ENCODE measurements at regions not wholly inside any gene's neighbourhood (a gene's known extent, or its start where the extent isn't known, plus 50 kb on each side); places are given as distances from the start of the nearest gene placed in this dataset.

- Mint-ChIP-seq H3K4me3 (no peak overlapping the region), H3K4me1 (peaks cover 27% of the 10 kb centered on the region), H3K36me3 (no peaks in the 10 kb centered on the region), H3K9me3 (peaks cover 0 to 3% (median 0%) of the 10 kb centered on the region in 7 donors), H3K27ac (no peak overlapping the region), H3K27me3 (ENCODE audit: low read depth in 3 of 3) (peaks cover 0 to 1% (median under 1%) of the 10 kb centered on the region in 3 donors)
- no peak overlapping the region for H3K4me3 ChIP-seq (replicated peaks in 1 of 3; ENCODE audit: low read depth in 2 of 3, low read length in 3 of 3)
- no peaks in the 10 kb centered on the region for H3K9me3 ChIP-seq (replicated peaks in 1 of 2; ENCODE audit: control insufficient read depth in 1 of 2, insufficient read depth in 1 of 2, low read length in 2 of 2)
- H3K9ac ChIP-seq (ENCODE audit: insufficient read depth, low read length, poor library complexity, severe bottlenecking) = no peak overlapping the region
- no peak overlapping the region for H2AFZ ChIP-seq (ENCODE audit: insufficient read depth, low read depth, low read length, poor library complexity, severe bottlenecking)
- WGBS (ENCODE audit: insufficient coverage) = no CpG with 5 or more reads among the region's 1 CpG
- intact Hi-C loops (cut with micrococcal nuclease) = no loop called here
- H3K27me3 ChIP-seq (ENCODE audit: control insufficient read depth in 2 of 2, insufficient read depth in 2 of 2, low read length in 2 of 2) = no peaks in the 10 kb centered on the region
- H4K20me1 ChIP-seq (ENCODE audit: insufficient read depth, low read length) = no peaks in the 10 kb centered on the region
- peaks cover 11 to 15% of the 10 kb centered on the region in 2 donors for H3K4me1 ChIP-seq (ENCODE audit: control insufficient read depth in 1 of 2, insufficient read depth in 2 of 2, low read length in 2 of 2)
- no peak overlapping the region for H3K27ac ChIP-seq (ENCODE audit: low read depth in 1 of 2, low read length in 2 of 2)
- no peaks in the 10 kb centered on the region for H3K36me3 ChIP-seq (replicated peaks in 1 of 2; ENCODE audit: control insufficient read depth in 1 of 2, insufficient read depth in 2 of 2, low read length in 2 of 2)
- peak in 1 of 3 donors; percentile 36 for DNase-seq
- TF ChIP-seq CTCF (IDR thresholded peaks at IDR 0.05) = no peak
- no peaks in the 10 kb centered on the region for H3K79me2 ChIP-seq (ENCODE audit: insufficient read depth, low read length)
- no peak overlapping the region for H3K4me2 ChIP-seq (replicated peaks; ENCODE audit: extremely low read depth, low read length, poor library complexity, severe bottlenecking)
Observed at GRCh38 chr2:104649866-104650265, 204.0 kb upstream of the POU3F3 start.

GRCh38 chr2:104650405-104650996, 203.4 kb upstream of the POU3F3 start:
- Histone ChIP-seq H4K20me1 (ENCODE audit: insufficient read depth, low read length) (no peaks in the 10 kb centered on the region), H2AFZ (ENCODE audit: insufficient read depth, low read depth, low read length, poor library complexity, severe bottlenecking) (no peak overlapping the region), H3K27me3 (ENCODE audit: control insufficient read depth in 2 of 2, insufficient read depth in 2 of 2, low read length in 2 of 2) (no peaks in the 10 kb centered on the region), H3K4me3 (replicated peaks in 1 of 3; ENCODE audit: low read depth in 2 of 3, low read length in 3 of 3) (no peak overlapping the region), H3K4me2 (replicated peaks; ENCODE audit: extremely low read depth, low read length, poor library complexity, severe bottlenecking) (no peak overlapping the region), H3K79me2 (ENCODE audit: insufficient read depth, low read length) (no peaks in the 10 kb centered on the region), H3K4me1 (ENCODE audit: control insufficient read depth in 1 of 2, insufficient read depth in 2 of 2, low read length in 2 of 2) (peaks cover 11 to 15% of the 10 kb centered on the region in 2 donors), H3K9me3 (replicated peaks in 1 of 2; ENCODE audit: control insufficient read depth in 1 of 2, insufficient read depth in 1 of 2, low read length in 2 of 2) (no peaks in the 10 kb centered on the region), H3K9ac (ENCODE audit: insufficient read depth, low read length, poor library complexity, severe bottlenecking) (no peak overlapping the region), H3K27ac (ENCODE audit: low read depth in 1 of 2, low read length in 2 of 2) (no peak overlapping the region), H3K36me3 (replicated peaks in 1 of 2; ENCODE audit: control insufficient read depth in 1 of 2, insufficient read depth in 2 of 2, low read length in 2 of 2) (no peaks in the 10 kb centered on the region)
- H3K4me1 Mint-ChIP-seq = peaks cover 27% of the 10 kb centered on the region
- no peak overlapping the region for H3K27ac Mint-ChIP-seq
- H3K36me3 Mint-ChIP-seq = no peaks in the 10 kb centered on the region
- peaks cover 0 to 2% (median 1%) of the 10 kb centered on the region in 3 donors for H3K27me3 Mint-ChIP-seq (ENCODE audit: low read depth in 3 of 3)
- peaks cover 0 to 3% (median 0%) of the 10 kb centered on the region in 7 donors for H3K9me3 Mint-ChIP-seq
- intact Hi-C loops (cut with micrococcal nuclease) = no loop called here
- TF ChIP-seq CTCF (IDR thresholded peaks at IDR 0.05) = no peak
- DNase-seq = no peak
- H3K4me3 Mint-ChIP-seq = no peak overlapping the region
